Ovary (tissue), 7 donors: ENCODE measurements at regions not wholly inside any gene's neighbourhood (a gene's known extent, or its start where the extent isn't known, plus 50 kb on each side); places are given as distances from the start of the nearest gene placed in this dataset.

ENCODE experiments used
- DNase-seq, 5 donors: peaks; one replicate each; pipeline ENCODE4 v3.0.0-alpha.2; 2019 to 2020
- H3K27ac ChIP-seq, 2 donors: fragments of 200-600 bp; one replicate each; pipeline versions ENCODE4 v1.5.1 to v1.8.0; 2019 to 2022
- H3K27me3 ChIP-seq: fragments of 200-600 bp; one replicate; pipeline ENCODE4 v1.8.0; 2022
- H3K36me3 ChIP-seq: fragments of 200-600 bp; sonication (generic); one replicate; pipeline ENCODE4 v1.5.1; 2019
- H3K4me1 ChIP-seq: one replicate; pipeline ENCODE4 v1.8.1; 2013; ENCODE audit warnings: mild to moderate bottlenecking, moderate library complexity; ENCODE audit not compliant: insufficient read depth
- H3K4me3 ChIP-seq: fragments of 200-600 bp; sonication (generic); one replicate; pipeline ENCODE4 v1.5.1; 2017
- H3K9me3 ChIP-seq, 2 donors: fragments of 200-600 bp in 1 of 2; sonication (generic) in 1 of 2; one replicate each; pipeline versions ENCODE4 v1.5.1 to v1.8.1; 2013 to 2019; ENCODE audit warnings: mild to moderate bottlenecking in 1 of 2, moderate library complexity in 1 of 2
- EP300 ChIP-seq: sonication (generic); formaldehyde crosslinking; IDR thresholded peaks from one replicate; pipeline ENCODE4 v1.6.1; 2017; ENCODE audit warnings: antibody characterized with exemption
- POLR2A ChIP-seq: fragments of 450-650 bp; IDR thresholded peaks from one replicate; pipeline ENCODE4 v1.6.1; 2017; ENCODE audit warnings: antibody characterized with exemption, mild to moderate bottlenecking, moderate library complexity
- WGBS, 3 donors: extraction: QIAGEN DNeasy Blood & Tissue Kit in 1 of 3; methylation state at CpG; one replicate each; pipeline versions ENCODE4 v1.1.5 to v1.1.7; 2013 to 2017; 5-methylcytosine and 5-hydroxymethylcytosine counted together
- intact Hi-C, 4 donors: fragments of 100-400 bp; cut with DNase I; formaldehyde crosslinking; loops; one replicate each; pipeline versions ENCODE4 v1.11.0 to v1.15.1; 2022 to 2023
- TF ChIP-seq, protein P1 (sequence below), 3 donors: fragments of 450-650 bp in 2 of 3; fragments of 200-600 bp in 1 of 3; IDR thresholded peaks; one replicate each; pipeline versions ENCODE4 v1.5.1 to v1.8.0; 2016 to 2022; ENCODE audit warnings: antibody characterized with exemption in 3 of 3, mild to moderate bottlenecking in 1 of 3
- donor health status: DM: no; HTN: no; CAD: no; lungs with moderate emphysema.
- donor health status: DM: no; HTN: no; CAD: no.
- donor health status: Bipolar disorder and iron deficiency.
- donor health status: DM: no; HTN: no; CAD: no.
- donor health status: DM: yes; HTN: yes; CAD: no.

DNA sequence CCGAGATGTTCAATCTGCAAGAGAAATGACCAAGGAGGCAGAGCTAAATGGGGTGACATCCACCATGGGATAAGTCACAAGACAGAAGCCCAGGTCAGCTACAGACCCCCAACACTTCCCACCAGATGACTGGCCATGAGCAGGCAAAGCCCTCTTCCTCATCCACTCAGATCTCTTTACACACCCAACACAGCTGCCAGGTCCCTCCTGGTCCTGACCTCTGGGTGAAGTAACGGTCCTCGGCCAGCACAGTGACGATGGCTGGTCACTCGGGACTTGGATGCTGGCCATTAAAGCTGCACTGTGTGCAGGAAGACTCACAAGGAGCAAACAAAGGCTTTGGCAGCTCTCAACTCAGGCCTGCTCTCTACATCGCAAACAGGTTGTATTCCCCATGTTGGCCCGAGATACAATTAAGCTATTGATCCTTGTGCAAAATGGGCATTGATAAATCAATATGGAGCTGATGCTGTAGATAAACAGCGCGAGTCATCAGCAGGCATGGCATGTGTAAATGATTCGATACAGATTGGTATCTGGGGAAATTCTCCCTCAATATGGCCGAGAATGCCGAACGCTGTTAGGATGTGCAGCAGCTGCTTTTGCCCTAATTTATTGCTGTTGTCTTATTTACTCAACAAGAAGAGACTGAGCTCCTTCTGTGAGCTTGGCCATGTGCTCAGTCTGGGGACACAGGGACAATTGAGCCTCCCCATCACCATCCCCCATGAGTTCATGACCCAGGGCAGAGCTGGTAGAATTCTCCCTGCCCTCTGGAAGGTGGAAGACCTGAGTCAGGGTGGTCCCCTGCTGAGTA, 98.7 kb downstream of the C5orf15 start:
- intact Hi-C loops, result loop anchor here in 2 of 4 donors (10.0 kb wide), 1 partner anchor 445 kb away; no protein-coding TSS in a partner anchor
- 66 to 80% (median 70%) methylated on average over 13 of the region's 13 CpGs for WGBS, 3 donors
- no peaks in the 10 kb centered on the region for H3K36me3 ChIP-seq
- no peaks in the 10 kb centered on the region for H3K27me3 ChIP-seq
- DNase-seq, result no peak
- H3K4me3 ChIP-seq, result no peak overlapping the region
- TF ChIP-seq, protein P1, sequence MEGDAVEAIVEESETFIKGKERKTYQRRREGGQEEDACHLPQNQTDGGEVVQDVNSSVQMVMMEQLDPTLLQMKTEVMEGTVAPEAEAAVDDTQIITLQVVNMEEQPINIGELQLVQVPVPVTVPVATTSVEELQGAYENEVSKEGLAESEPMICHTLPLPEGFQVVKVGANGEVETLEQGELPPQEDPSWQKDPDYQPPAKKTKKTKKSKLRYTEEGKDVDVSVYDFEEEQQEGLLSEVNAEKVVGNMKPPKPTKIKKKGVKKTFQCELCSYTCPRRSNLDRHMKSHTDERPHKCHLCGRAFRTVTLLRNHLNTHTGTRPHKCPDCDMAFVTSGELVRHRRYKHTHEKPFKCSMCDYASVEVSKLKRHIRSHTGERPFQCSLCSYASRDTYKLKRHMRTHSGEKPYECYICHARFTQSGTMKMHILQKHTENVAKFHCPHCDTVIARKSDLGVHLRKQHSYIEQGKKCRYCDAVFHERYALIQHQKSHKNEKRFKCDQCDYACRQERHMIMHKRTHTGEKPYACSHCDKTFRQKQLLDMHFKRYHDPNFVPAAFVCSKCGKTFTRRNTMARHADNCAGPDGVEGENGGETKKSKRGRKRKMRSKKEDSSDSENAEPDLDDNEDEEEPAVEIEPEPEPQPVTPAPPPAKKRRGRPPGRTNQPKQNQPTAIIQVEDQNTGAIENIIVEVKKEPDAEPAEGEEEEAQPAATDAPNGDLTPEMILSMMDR (IDR thresholded peaks at IDR 0.05), result no peak
- no peak for TF ChIP-seq EP300
- TF ChIP-seq POLR2A, result no peak
- no peaks in the 10 kb centered on the region for H3K4me1 ChIP-seq
- no peaks in the 10 kb centered on the region for H3K9me3 ChIP-seq
- no peak overlapping the region for H3K27ac ChIP-seq

DNA sequence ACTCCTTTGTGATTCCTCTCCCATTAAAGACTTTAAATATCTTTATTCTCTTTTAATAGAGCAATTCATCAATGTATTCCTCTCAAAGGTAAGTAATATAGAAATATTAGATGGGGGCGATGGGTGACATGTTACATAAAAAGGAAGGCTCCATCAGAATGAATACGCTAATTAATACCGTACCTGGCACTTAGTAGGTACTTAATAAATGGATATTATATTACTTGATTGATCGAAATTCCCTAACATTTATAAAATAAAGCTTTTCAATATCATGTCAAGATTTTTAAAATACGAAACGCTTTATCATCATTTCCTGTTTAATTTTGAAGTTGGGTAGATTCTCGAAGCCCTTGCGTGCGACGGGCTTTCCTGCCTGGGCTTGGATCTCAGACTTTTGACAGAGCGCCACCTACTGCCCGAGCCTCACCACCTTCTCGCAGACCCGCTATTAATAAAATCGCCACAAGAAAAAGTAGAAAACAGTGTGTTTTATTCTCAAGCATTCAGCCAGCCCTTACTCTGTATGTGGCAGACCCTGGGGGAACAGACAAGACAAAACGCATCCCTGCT, 99.4 kb downstream of the C5orf15 start:
- intact Hi-C loops, result loop anchor here in 1 of 4 donors (10.0 kb wide), 1 partner anchor 444 kb away; no protein-coding TSS in a partner anchor
- no peak overlapping the region for H3K27ac ChIP-seq
- WGBS, 3 donors, result 15 to 18% (median 16%) methylated on average over 16 of the region's 16 CpGs
- H3K27me3 ChIP-seq, result no peaks in the 10 kb centered on the region
- H3K36me3 ChIP-seq, result no peaks in the 10 kb centered on the region
- TF ChIP-seq EP300 (no peak), POLR2A (no peak)
- TF ChIP-seq, protein P1 (IDR thresholded peaks at IDR 0.05), result no peak
- no peak overlapping the region for H3K4me3 ChIP-seq
- H3K4me1 ChIP-seq, result no peaks in the 10 kb centered on the region
- peak; percentile 45 to 78 (median 64) for DNase-seq
- H3K9me3 ChIP-seq, result no peaks in the 10 kb centered on the region

DNA sequence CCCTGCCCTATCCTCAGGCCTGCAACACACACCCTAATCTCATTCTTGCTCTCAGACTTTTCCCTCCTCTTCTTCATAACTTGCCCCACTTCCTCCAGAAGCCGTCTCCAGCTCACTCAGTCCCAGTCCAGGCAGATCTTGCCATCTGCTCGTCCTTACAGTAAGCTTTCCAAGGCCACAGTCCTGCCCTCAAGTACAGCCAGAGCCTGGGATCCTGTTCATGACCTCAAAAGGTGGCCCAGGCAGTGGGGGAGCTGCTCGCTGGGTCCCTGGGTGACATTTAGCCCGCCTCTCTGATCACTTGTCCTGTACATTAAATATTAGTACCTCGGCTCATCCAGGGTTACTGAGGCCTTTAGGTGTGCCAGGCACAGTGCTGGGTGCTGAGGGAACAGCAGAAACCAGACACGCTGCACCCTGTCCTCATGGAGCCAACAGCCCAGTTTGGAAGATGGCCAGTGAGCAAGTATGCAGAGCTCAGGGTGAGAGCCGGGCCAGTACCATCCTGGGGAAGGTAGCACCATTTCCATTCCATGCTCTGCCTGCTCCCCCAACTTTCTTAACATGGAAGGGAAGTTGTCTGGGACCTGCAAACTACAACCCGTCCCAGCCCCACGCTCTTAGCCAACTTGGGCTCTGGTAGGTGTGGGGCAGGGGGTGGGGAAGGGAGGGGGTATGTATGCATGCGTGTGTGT, 100.4 kb downstream of the C5orf15 start:
- TF ChIP-seq POLR2A (no peak), EP300 (no peak)
- TF ChIP-seq, protein P1 (IDR thresholded peaks at IDR 0.05), result no peak
- H3K4me1 ChIP-seq, result no peaks in the 10 kb centered on the region
- 81 to 89% (median 88%) methylated on average over 10 of the region's 10 CpGs for WGBS, 3 donors
- H3K4me3 ChIP-seq, result no peak overlapping the region
- no peaks in the 10 kb centered on the region for H3K9me3 ChIP-seq
- H3K27ac ChIP-seq, result no peak overlapping the region
- intact Hi-C loops, result loop anchor here in 1 of 4 donors (10.0 kb wide), 1 partner anchor 443 kb away; no protein-coding TSS in a partner anchor
- no peaks in the 10 kb centered on the region for H3K36me3 ChIP-seq
- DNase-seq, result no peak
- H3K27me3 ChIP-seq, result no peaks in the 10 kb centered on the region

DNA sequence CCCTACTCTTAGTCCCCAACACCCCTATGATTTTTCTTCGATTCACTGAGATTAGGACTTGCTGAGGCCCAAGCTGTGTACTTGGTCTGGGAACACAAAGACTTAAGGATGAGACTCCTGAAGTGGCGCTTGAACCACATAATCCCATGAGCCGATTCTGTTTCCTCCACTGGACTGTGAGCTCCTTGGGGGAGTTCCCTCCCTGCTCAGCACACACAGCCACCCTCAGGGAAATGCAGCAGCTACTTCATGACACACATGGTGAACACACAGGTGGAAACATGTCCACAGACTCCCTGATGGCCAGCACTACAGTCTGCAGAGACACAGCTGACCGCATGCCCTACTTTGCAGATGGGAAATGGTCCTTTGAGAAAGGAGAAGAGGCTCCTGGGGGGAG, 101.1 kb downstream of the C5orf15 start:
- TF ChIP-seq EP300 (no peak), POLR2A (no peak)
- TF ChIP-seq, protein P1 (IDR thresholded peaks at IDR 0.05), result no peak
- Histone ChIP-seq H3K36me3 (no peaks in the 10 kb centered on the region), H3K4me3 (no peak overlapping the region), H3K4me1 (no peaks in the 10 kb centered on the region), H3K27me3 (no peaks in the 10 kb centered on the region), H3K9me3 (no peaks in the 10 kb centered on the region), H3K27ac (no peak overlapping the region)
- intact Hi-C loops, result loop anchor here in 1 of 4 donors (10.0 kb wide), 1 partner anchor 443 kb away; no protein-coding TSS in a partner anchor
- no peak for DNase-seq
- WGBS, 3 donors, result 79 to 83% (median 81%) methylated on average over 4 of the region's 4 CpGs
